MM.1S (cell line): ENCODE measurements at regions not wholly inside any gene's neighbourhood (a gene's known extent, or its start where the extent isn't known, plus 50 kb on each side); places are given as distances from the start of the nearest gene placed in this dataset.

Experiments used
- EZH2 ChIP-seq: fragments of 300-600 bp; sonication (generic); optimal IDR thresholded peaks from 2 replicates; pipeline ENCODE3; 2017; ENCODE audit warnings: low read depth, mild to moderate bottlenecking, antibody characterized with exemption, low read length, mixed read lengths
- EZH2phosphoT487 ChIP-seq: fragments of 300-600 bp; sonication (generic); IDR thresholded peaks from 2 replicates; pipeline ENCODE4 v1.6.1; 2018; ENCODE audit warnings: antibody characterized with exemption, low read length
- TF ChIP-seq, protein P1 (sequence below): fragments of 300-600 bp; sonication (generic); IDR thresholded peaks from 2 replicates; pipeline ENCODE4 v1.5.1; 2016; ENCODE audit warnings: antibody characterized with exemption, low read length, mixed read lengths

DNA sequence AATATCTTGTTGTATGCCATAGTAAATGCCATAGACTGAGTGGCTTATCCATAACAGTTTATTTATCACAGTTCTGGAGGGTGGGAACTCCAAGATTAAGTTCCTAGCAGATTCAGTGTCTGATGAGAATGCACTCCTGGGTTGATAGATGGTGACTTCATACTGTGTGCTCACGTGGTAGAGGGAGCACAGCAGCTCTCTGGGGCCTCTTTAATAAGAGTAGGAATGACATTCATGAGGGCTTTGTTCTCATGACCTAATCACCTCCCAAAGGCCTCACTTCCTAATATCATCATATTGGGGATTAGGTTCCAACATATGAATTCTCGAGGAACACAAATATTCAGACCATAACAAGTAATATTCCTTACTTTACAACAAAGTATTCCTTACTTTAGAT, 98.1 kb upstream of the SH3BP4 start:
- TF ChIP-seq, protein P1, sequence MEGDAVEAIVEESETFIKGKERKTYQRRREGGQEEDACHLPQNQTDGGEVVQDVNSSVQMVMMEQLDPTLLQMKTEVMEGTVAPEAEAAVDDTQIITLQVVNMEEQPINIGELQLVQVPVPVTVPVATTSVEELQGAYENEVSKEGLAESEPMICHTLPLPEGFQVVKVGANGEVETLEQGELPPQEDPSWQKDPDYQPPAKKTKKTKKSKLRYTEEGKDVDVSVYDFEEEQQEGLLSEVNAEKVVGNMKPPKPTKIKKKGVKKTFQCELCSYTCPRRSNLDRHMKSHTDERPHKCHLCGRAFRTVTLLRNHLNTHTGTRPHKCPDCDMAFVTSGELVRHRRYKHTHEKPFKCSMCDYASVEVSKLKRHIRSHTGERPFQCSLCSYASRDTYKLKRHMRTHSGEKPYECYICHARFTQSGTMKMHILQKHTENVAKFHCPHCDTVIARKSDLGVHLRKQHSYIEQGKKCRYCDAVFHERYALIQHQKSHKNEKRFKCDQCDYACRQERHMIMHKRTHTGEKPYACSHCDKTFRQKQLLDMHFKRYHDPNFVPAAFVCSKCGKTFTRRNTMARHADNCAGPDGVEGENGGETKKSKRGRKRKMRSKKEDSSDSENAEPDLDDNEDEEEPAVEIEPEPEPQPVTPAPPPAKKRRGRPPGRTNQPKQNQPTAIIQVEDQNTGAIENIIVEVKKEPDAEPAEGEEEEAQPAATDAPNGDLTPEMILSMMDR: no peak
- TF ChIP-seq EZH2: no peak
- no peak for TF ChIP-seq EZH2phosphoT487
